IMR-90 (cell line): ENCODE measurements at regions not wholly inside any gene's neighbourhood (a gene's known extent, or its start where the extent isn't known, plus 50 kb on each side); places are given as distances from the start of the nearest gene placed in this dataset.

Source experiments
- CTCF ChIP-seq: conservative IDR thresholded peaks from 2 replicates; pipeline ENCODE4 v1.5.1; 2012; ENCODE audit warnings: mild to moderate bottlenecking, low read depth, low read length, improper control_type of control experiment
- FOS ChIP-seq: fragments of 150-350 bp; IDR thresholded peaks from 2 replicates; pipeline ENCODE4 v1.6.1; 2016; ENCODE audit warnings: low read depth, low read length
- RFX5 ChIP-seq: IDR thresholded peaks from 2 replicates; pipeline ENCODE4 v1.8.0; 2012; ENCODE audit warnings: low read depth, mild to moderate bottlenecking, low read length, moderate library complexity

DNA sequence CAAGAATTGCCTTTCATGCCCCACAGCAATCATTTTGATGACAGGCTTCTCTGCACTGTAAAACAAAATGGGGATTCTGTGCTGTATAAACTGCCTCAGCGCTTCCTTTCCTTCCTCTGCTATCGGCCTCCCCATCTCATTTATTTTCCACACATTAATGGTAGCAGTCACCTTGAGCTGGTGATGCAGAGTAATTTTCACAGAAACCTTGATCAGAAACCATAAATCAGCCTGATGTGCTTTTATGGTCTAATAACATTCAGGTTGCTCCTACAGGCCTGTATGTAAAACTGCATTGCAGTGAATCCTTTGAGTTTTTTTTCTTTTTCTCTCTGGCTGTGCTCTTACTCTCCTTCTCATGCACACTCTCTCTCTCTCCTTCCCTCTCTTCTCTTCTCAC, 578.4 kb upstream of the STXBP6 start:
- no peak for TF ChIP-seq CTCF
- TF ChIP-seq FOS = no peak
- TF ChIP-seq RFX5 = no peak
